GM06990 (cell line): ENCODE measurements at regions not wholly inside any gene's neighbourhood (a gene's known extent, or its start where the extent isn't known, plus 50 kb on each side); places are given as distances from the start of the nearest gene placed in this dataset.

Experiments
- DNase-seq: peaks from one replicate; pipeline ENCODE4 v3.0.0-alpha.2; 2011; ENCODE audit not compliant: insufficient read length; ENCODE audit errors: extremely low read depth
- H3K27me3 ChIP-seq: replicated peaks from 2 replicates; pipeline ENCODE4 v1.6.0; 2011; ENCODE audit warnings: low read length; ENCODE audit not compliant: control insufficient read depth, insufficient read depth
- H3K36me3 ChIP-seq: 2 replicates; pipeline ENCODE4 v1.5.1; 2011; ENCODE audit warnings: low read length; ENCODE audit not compliant: control insufficient read depth, insufficient read depth
- H3K4me3 ChIP-seq: replicated peaks from 2 replicates; pipeline ENCODE4 v1.5.1; 2011; ENCODE audit warnings: low read depth, mild to moderate bottlenecking, control low read depth, low read length
- TF ChIP-seq, protein P1 (sequence below): IDR thresholded peaks from 2 replicates; pipeline ENCODE4 v1.5.1; 2011; ENCODE audit warnings: low read length, control low read depth, mild to moderate bottlenecking, inconsistent platforms; ENCODE audit not compliant: insufficient read depth, poor library complexity, severe bottlenecking

DNA sequence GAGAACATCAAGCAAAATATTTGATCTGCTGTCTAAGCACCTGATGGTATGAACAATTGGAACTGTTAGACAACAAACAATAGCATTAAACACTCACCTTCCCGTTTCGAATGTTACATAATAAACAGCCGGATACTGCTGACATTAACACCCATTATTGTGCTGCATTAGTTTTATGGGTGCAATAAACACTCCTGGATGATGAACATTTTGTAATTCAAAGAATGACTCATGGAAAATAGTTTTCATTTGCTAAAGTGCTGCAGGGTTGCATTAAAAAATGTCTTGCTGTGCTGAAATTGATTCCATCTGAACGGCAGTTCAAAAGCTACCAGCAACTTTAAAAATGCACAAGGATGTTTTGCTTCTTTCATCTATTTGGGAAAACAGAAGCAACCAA lies 100.8 kb upstream of the SORBS2 start:
- no peaks in the 10 kb centered on the region for H3K27me3 ChIP-seq
- H3K36me3 ChIP-seq: no peaks in the 10 kb centered on the region
- no peak for DNase-seq
- TF ChIP-seq, protein P1, sequence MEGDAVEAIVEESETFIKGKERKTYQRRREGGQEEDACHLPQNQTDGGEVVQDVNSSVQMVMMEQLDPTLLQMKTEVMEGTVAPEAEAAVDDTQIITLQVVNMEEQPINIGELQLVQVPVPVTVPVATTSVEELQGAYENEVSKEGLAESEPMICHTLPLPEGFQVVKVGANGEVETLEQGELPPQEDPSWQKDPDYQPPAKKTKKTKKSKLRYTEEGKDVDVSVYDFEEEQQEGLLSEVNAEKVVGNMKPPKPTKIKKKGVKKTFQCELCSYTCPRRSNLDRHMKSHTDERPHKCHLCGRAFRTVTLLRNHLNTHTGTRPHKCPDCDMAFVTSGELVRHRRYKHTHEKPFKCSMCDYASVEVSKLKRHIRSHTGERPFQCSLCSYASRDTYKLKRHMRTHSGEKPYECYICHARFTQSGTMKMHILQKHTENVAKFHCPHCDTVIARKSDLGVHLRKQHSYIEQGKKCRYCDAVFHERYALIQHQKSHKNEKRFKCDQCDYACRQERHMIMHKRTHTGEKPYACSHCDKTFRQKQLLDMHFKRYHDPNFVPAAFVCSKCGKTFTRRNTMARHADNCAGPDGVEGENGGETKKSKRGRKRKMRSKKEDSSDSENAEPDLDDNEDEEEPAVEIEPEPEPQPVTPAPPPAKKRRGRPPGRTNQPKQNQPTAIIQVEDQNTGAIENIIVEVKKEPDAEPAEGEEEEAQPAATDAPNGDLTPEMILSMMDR: no peak
- H3K4me3 ChIP-seq: no peak overlapping the region

DNA sequence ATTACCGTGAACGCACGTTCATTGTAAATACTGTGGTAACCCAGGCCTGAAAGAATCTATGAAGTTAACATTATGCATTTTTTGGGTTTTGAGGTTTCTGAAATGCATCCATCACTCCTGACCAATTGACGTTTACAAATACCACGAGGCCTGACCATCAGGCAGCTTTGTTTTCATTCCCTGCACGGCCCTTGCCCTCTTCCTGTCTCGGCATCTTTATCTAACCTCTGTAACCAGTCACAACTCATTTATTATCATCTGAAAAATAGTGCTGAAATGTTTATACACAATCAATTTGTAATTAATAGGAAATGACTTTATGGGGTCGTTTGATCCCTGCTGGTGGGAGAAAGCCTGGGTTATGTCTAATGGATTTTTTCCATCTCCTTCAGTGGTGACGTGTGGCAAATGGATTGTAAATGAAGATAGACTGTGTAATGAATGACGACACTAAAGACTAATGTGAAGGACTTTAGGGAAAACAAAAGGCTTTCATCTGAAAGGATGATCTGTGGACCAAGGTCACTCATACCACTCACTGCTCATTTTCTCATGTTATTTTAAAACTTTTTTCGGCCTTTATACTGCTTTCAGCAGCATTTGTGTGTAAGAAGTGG lies 102.7 kb upstream of the SORBS2 start:
- no peak for DNase-seq
- TF ChIP-seq, protein P1: no peak

DNA sequence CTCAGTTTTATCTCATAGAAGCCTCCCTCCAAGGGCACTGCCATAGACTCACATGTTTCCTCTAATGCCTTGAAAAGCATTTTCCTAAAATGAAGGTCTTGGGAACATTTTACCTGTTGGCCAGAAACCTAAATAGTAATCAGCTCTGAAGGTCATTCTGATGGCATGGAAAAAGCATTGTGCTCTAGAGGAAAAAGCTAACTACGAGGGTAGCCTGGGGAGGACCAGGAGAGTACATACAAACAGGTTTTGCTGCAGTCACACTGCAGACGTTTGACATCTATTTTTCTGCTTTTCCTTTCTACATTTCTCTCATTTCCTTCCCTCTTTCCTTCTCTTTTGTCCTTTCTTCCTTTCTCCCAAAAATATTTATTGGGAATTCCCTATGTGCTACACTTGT lies 103.3 kb upstream of the SORBS2 start:
- TF ChIP-seq, protein P1: no peak
- no peak for DNase-seq

More for the DNA sequence above, 102.7 kb upstream of the SORBS2 start:
- H3K27me3 ChIP-seq: no peaks in the 10 kb centered on the region
- H3K36me3 ChIP-seq: no peaks in the 10 kb centered on the region
- no peak overlapping the region for H3K4me3 ChIP-seq

GRCh38 chr4:185915817-185916216 lies 103.8 kb upstream of the SORBS2 start:
- DNase-seq: no peak
- H3K36me3 ChIP-seq: no peaks in the 10 kb centered on the region
- no peak overlapping the region for H3K4me3 ChIP-seq
- H3K27me3 ChIP-seq: no peaks in the 10 kb centered on the region
- TF ChIP-seq, protein P1: no peak

More for the DNA sequence above, 103.3 kb upstream of the SORBS2 start:
- H3K36me3 ChIP-seq: no peaks in the 10 kb centered on the region
- no peaks in the 10 kb centered on the region for H3K27me3 ChIP-seq
- H3K4me3 ChIP-seq: no peak overlapping the region

GRCh38 chr4:185916231-185916630 lies 104.2 kb upstream of the SORBS2 start:
- TF ChIP-seq, protein P1: no peak

DNA sequence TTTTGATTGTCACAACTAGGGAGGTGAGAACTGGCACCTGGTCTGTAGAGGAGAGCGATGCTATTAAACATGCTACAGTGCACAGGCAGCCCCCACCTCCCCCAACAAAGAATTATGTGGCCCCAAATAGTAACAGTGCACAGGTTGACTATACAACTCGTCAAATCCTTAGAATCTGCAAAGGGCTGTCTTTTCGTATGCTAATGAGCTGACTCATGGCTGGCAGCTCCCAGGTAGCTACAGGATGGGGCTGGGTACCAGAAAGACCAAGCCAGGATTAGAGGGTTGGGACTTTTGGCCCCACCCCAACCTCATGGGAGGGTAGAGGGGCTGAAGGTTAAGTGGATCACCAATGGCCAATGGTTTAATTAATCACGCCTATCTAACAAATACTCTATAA lies 104.7 kb upstream of the SORBS2 start:
- DNase-seq: no peak
- TF ChIP-seq, protein P1: no peak
- no peaks in the 10 kb centered on the region for H3K36me3 ChIP-seq
- no peak overlapping the region for H3K4me3 ChIP-seq
- H3K27me3 ChIP-seq: no peaks in the 10 kb centered on the region

More at GRCh38 chr4:185916231-185916630, 104.2 kb upstream of the SORBS2 start:
- Histone ChIP-seq H3K36me3 (no peaks in the 10 kb centered on the region), H3K27me3 (no peaks in the 10 kb centered on the region), H3K4me3 (no peak overlapping the region)
- no peak for DNase-seq
